Stimulated activated naive B cell treated with anti-CD40 and anti-IgM and Interleukin-4, amounts not matched to agents 10 μg/mL and 1 μg/mL and 100 μg/mL, for 72 hours (primary cell): ENCODE measurements at regions not wholly inside any gene's neighbourhood (a gene's known extent, or its start where the extent isn't known, plus 50 kb on each side); places are given as distances from the start of the nearest gene placed in this dataset.

Experiments
- ATAC-seq, 2 donors: fragments of 150-1000 bp; cut with Tn5 transposase; replicated peaks; 2 replicates each; pipeline ENCODE4 v1.10.0; 2021; ENCODE audit warnings: moderate library complexity in 1 of 2
- DNase-seq: peaks from one replicate; pipeline ENCODE4 v3.0.0; 2021
- H3K27ac Mint-ChIP-seq: one replicate; pipeline ENCODE4 v1.8.0; 2022; ENCODE audit warnings: mild to moderate bottlenecking, mixed read lengths
- H3K27me3 Mint-ChIP-seq, 2 donors: one replicate each; pipeline ENCODE4 v1.8.0; 2022; ENCODE audit warnings: mixed read lengths in 2 of 2
- H3K36me3 Mint-ChIP-seq, 2 donors: one replicate each; pipeline ENCODE4 v1.8.0; 2022; ENCODE audit warnings: mixed read lengths in 2 of 2, mild to moderate bottlenecking in 1 of 2
- H3K4me1 Mint-ChIP-seq, 2 donors: one replicate each; pipeline ENCODE4 v1.8.0; 2022; ENCODE audit warnings: mixed read lengths in 2 of 2, mild to moderate bottlenecking in 1 of 2
- H3K4me3 Mint-ChIP-seq, 2 donors: one replicate each; pipeline ENCODE4 v1.8.0; 2022; ENCODE audit warnings: mild to moderate bottlenecking in 2 of 2, mixed read lengths in 2 of 2, moderate library complexity in 1 of 2
- H3K9me3 Mint-ChIP-seq, 2 donors: one replicate each; pipeline ENCODE4 v1.8.0; 2022; ENCODE audit warnings: mixed read lengths in 2 of 2, mild to moderate bottlenecking in 1 of 2

- peaks cover 0 to 2% of the 10 kb centered on the region in 2 donors for H3K36me3 Mint-ChIP-seq
- peaks cover 0 to 11% of the 10 kb centered on the region in 2 donors for H3K27me3 Mint-ChIP-seq
- no peak for ATAC-seq
- H3K27ac Mint-ChIP-seq = no peak overlapping the region
- H3K4me1 Mint-ChIP-seq = no peaks in the 10 kb centered on the region
- no peak for DNase-seq
- H3K9me3 Mint-ChIP-seq = peaks cover 7 to 13% of the 10 kb centered on the region in 2 donors
- H3K4me3 Mint-ChIP-seq = no peak overlapping the region
Observed at GRCh38 chr19:29323021-29323430, 110.1 kb upstream of the UQCRFS1 start.

- no peak for ATAC-seq
- peaks cover 0 to 7% of the 10 kb centered on the region in 2 donors for H3K36me3 Mint-ChIP-seq
- no peak overlapping the region for H3K4me3 Mint-ChIP-seq
- H3K9me3 Mint-ChIP-seq = peaks cover 11 to 19% of the 10 kb centered on the region in 2 donors
- H3K4me1 Mint-ChIP-seq = no peaks in the 10 kb centered on the region
- H3K27ac Mint-ChIP-seq = no peak overlapping the region
- peaks cover 0 to 7% of the 10 kb centered on the region in 2 donors for H3K27me3 Mint-ChIP-seq
- DNase-seq = no peak
Observed at GRCh38 chr19:29323440-29324290, 110.7 kb upstream of the UQCRFS1 start.

GRCh38 chr19:29324291-29324680, 111.3 kb upstream of the UQCRFS1 start:
- no peak for DNase-seq
- H3K27ac Mint-ChIP-seq = no peak overlapping the region
- no peaks in the 10 kb centered on the region for H3K4me1 Mint-ChIP-seq
- peaks cover 0 to 5% of the 10 kb centered on the region in 2 donors for H3K27me3 Mint-ChIP-seq
- no peak for ATAC-seq
- peaks cover 15 to 19% of the 10 kb centered on the region in 2 donors for H3K9me3 Mint-ChIP-seq
- H3K36me3 Mint-ChIP-seq = peaks cover 0 to 7% of the 10 kb centered on the region in 2 donors
- no peak overlapping the region for H3K4me3 Mint-ChIP-seq

DNA sequence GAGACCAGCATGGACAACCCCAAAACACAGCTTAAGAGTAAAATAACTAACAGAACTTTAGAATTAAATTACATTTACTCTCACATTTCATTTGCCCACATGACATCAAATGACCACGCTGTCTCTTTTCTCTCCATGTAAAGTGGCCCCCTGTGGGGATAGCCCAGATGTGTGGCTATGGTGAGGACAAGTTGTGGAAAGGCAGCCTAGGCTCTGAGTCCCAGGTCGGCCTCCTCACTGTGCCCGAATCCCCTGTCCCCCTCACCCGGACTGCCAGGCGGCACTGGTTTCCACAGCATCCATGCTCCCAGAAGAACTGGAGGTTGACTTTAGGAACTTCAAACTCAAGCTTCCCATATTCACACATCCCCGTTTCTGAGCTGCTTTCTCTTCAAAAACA, 111.8 kb upstream of the UQCRFS1 start:
- no peak for ATAC-seq
- Mint-ChIP-seq H3K36me3 (peaks cover 0 to 7% of the 10 kb centered on the region in 2 donors), H3K4me3 (no peak overlapping the region), H3K9me3 (peaks cover 15 to 19% of the 10 kb centered on the region in 2 donors), H3K27me3 (peaks cover 0 to 5% of the 10 kb centered on the region in 2 donors), H3K4me1 (no peaks in the 10 kb centered on the region), H3K27ac (no peak overlapping the region)
- DNase-seq = no peak

- peaks cover 17 to 19% of the 10 kb centered on the region in 2 donors for H3K9me3 Mint-ChIP-seq
- no peak overlapping the region for H3K27ac Mint-ChIP-seq
- H3K36me3 Mint-ChIP-seq = peaks cover 0 to 7% of the 10 kb centered on the region in 2 donors
- H3K4me3 Mint-ChIP-seq = no peak overlapping the region
- no peak for ATAC-seq
- no peaks in the 10 kb centered on the region for H3K4me1 Mint-ChIP-seq
- H3K27me3 Mint-ChIP-seq = peaks cover 0 to 5% of the 10 kb centered on the region in 2 donors
- DNase-seq = no peak
Observed at GRCh38 chr19:29325241-29325975, 112.5 kb upstream of the UQCRFS1 start.

DNA sequence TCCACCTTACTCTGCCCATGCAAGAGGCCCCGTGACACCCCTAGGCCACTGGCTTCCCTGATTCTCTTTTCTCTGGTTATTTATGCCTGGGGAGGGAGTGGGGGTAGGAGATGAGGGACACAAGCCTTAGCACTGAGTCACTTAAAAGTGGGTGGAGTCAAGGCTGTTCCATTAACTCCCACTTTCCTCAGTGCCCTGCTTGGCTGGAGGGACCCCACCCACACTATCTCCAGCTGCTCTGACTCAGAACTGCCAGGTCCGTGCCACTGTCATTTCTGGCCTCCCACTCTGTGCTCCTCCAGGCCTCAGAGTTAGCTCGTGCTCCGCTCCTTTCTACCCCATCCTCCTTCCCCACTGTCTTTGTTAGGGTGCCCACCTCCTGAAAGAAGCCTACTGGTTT, 113.4 kb upstream of the UQCRFS1 start:
- H3K9me3 Mint-ChIP-seq = peaks cover 17 to 19% of the 10 kb centered on the region in 2 donors
- no peak for ATAC-seq
- H3K27ac Mint-ChIP-seq = no peak overlapping the region
- H3K4me1 Mint-ChIP-seq = no peaks in the 10 kb centered on the region
- H3K27me3 Mint-ChIP-seq = peaks cover 0 to 5% of the 10 kb centered on the region in 2 donors
- H3K36me3 Mint-ChIP-seq = peaks cover 0 to 7% of the 10 kb centered on the region in 2 donors
- no peak overlapping the region for H3K4me3 Mint-ChIP-seq
- DNase-seq = no peak

GRCh38 chr19:29326849-29327840, 114.2 kb upstream of the UQCRFS1 start:
- ATAC-seq (no peak), DNase-seq (no peak)
- peaks cover 17 to 19% of the 10 kb centered on the region in 2 donors for H3K9me3 Mint-ChIP-seq
- peaks cover 0 to 5% of the 10 kb centered on the region in 2 donors for H3K27me3 Mint-ChIP-seq
- H3K36me3 Mint-ChIP-seq = peaks cover 0 to 7% of the 10 kb centered on the region in 2 donors
- no peak overlapping the region for H3K4me3 Mint-ChIP-seq
- H3K4me1 Mint-ChIP-seq = no peaks in the 10 kb centered on the region
- no peak overlapping the region for H3K27ac Mint-ChIP-seq

DNA sequence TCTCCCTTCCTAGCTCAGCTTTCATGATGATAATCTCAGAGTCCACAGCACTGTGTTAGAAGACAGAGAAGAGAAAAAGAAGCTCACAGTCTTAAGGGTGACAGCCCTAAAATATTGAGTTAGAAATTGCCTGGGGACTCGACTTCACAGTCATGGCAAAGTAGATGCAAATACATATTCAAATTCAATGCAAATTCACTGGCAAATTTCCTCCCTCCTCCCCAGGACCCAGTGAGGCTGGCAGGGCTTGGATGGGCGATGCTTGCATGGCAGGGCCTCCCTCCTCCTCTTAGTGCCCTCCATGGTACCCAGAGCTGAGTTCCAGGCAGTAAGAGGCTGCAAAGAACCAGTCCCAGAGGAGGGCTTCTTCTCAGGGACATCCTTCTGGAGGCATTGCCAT, 115.6 kb upstream of the UQCRFS1 start:
- Mint-ChIP-seq H3K4me3 (no peak overlapping the region), H3K27me3 (peaks cover 0 to 5% of the 10 kb centered on the region in 2 donors), H3K4me1 (no peaks in the 10 kb centered on the region), H3K36me3 (peaks cover 0 to 7% of the 10 kb centered on the region in 2 donors), H3K9me3 (peaks cover 17 to 19% of the 10 kb centered on the region in 2 donors), H3K27ac (no peak overlapping the region)
- ATAC-seq = no peak
- DNase-seq = no peak

- H3K4me3 Mint-ChIP-seq = no peak overlapping the region
- no peak for DNase-seq
- H3K9me3 Mint-ChIP-seq = peaks cover 18 to 19% of the 10 kb centered on the region in 2 donors
- peaks cover 0 to 5% of the 10 kb centered on the region in 2 donors for H3K27me3 Mint-ChIP-seq
- peaks cover 0 to 7% of the 10 kb centered on the region in 2 donors for H3K36me3 Mint-ChIP-seq
- no peak for ATAC-seq
- H3K27ac Mint-ChIP-seq = no peak overlapping the region
- no peaks in the 10 kb centered on the region for H3K4me1 Mint-ChIP-seq
Observed at GRCh38 chr19:29329460-29330134, 116.6 kb upstream of the UQCRFS1 start.

- H3K9me3 Mint-ChIP-seq = peaks cover 7 to 16% of the 10 kb centered on the region in 2 donors
- H3K27me3 Mint-ChIP-seq = no peaks in the 10 kb centered on the region
Observed at GRCh38 chr19:29336425-29336824, 123.5 kb upstream of the UQCRFS1 start.

GRCh38 chr19:29337029-29337428, 124.1 kb upstream of the UQCRFS1 start:
- ATAC-seq (no peak), DNase-seq (no peak)
- Mint-ChIP-seq H3K27me3 (no peaks in the 10 kb centered on the region), H3K9me3 (peaks cover 7 to 21% of the 10 kb centered on the region in 2 donors), H3K36me3 (no peaks in the 10 kb centered on the region), H3K4me1 (no peaks in the 10 kb centered on the region), H3K4me3 (no peak overlapping the region), H3K27ac (no peak overlapping the region)

More at GRCh38 chr19:29336425-29336824, 123.5 kb upstream of the UQCRFS1 start:
- ATAC-seq = no peak
- H3K4me3 Mint-ChIP-seq = no peak overlapping the region
- no peaks in the 10 kb centered on the region for H3K4me1 Mint-ChIP-seq
- no peaks in the 10 kb centered on the region for H3K36me3 Mint-ChIP-seq
- DNase-seq = no peak
- H3K27ac Mint-ChIP-seq = no peak overlapping the region

DNA sequence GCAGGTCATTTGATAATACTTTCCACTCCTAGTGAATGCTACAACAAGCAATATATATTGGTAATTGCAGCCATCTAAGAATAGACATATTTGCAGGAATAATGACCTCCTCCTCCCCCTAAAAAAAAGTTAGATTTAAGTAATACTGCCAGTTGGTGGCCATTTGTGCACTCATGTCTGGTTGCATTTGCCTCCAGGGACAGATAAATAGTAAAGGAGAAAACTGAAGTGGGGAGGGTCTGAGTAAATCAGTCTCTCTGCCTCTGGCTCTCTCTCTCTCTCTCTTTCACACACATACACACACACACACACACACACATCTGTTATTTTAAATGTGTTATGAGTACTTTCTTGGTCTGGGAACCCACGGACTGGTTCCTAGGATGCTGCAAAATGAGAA, 125.5 kb upstream of the UQCRFS1 start:
- ATAC-seq = no peak
- no peak for DNase-seq
- Mint-ChIP-seq H3K9me3 (peaks cover 14 to 23% of the 10 kb centered on the region in 2 donors), H3K27me3 (no peaks in the 10 kb centered on the region), H3K36me3 (no peaks in the 10 kb centered on the region), H3K4me3 (no peak overlapping the region), H3K27ac (no peak overlapping the region), H3K4me1 (no peaks in the 10 kb centered on the region)

DNA sequence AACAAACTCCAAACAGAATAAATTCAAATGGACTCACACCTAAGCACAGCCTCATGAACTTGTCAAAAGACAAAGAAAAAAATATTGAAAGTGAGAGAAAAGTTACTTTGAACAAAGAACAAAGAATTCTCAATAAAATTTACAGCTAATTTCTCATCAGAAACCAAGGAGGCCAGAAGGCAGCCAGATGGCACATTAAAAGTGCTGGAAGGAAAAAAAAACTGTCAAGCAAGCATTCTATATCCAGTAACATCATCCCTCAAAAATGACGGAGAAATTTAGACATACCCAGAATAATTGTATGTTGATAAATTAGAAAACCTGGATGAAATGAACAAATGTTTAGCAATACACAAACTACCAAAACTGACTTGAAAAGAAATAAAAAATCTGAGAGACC, 129.8 kb upstream of the UQCRFS1 start:
- H3K27me3 Mint-ChIP-seq = no peaks in the 10 kb centered on the region

More for the DNA sequence above, 129.8 kb upstream of the UQCRFS1 start:
- Mint-ChIP-seq H3K9me3 (peaks cover 25 to 38% of the 10 kb centered on the region in 2 donors), H3K36me3 (peaks cover 0 to 2% of the 10 kb centered on the region in 2 donors), H3K4me3 (no peak overlapping the region), H3K27ac (no peak overlapping the region), H3K4me1 (no peaks in the 10 kb centered on the region)
- no peak for DNase-seq
- ATAC-seq = no peak
